GM12875 (cell line): ENCODE measurements at regions not wholly inside any gene's neighbourhood (a gene's known extent, or its start where the extent isn't known, plus 50 kb on each side); places are given as distances from the start of the nearest gene placed in this dataset.
"Not testable (repeated sequence)": the region's sequence is repeated elsewhere in the genome, so short reads cannot be mapped to it uniquely, and the experiment has no call there.

Experiments used
- H3K4me3 ChIP-seq: one replicate; pipeline ENCODE4 v1.5.1; 2011; ENCODE audit warnings: low read depth, low read length, control low read depth
- TF ChIP-seq, protein P1 (sequence below): IDR thresholded peaks from 2 replicates; pipeline ENCODE4 v1.5.1; 2011; ENCODE audit warnings: low read depth, mild to moderate bottlenecking, control low read depth, inconsistent platforms, low read length, moderate library complexity, borderline replicate concordance; ENCODE audit not compliant: insufficient read depth

GRCh38 chr4:138334346-138335016, 92.3 kb upstream of the SLC7A11 start:
- H3K4me3 ChIP-seq, result no peak overlapping the region
- TF ChIP-seq, protein P1, sequence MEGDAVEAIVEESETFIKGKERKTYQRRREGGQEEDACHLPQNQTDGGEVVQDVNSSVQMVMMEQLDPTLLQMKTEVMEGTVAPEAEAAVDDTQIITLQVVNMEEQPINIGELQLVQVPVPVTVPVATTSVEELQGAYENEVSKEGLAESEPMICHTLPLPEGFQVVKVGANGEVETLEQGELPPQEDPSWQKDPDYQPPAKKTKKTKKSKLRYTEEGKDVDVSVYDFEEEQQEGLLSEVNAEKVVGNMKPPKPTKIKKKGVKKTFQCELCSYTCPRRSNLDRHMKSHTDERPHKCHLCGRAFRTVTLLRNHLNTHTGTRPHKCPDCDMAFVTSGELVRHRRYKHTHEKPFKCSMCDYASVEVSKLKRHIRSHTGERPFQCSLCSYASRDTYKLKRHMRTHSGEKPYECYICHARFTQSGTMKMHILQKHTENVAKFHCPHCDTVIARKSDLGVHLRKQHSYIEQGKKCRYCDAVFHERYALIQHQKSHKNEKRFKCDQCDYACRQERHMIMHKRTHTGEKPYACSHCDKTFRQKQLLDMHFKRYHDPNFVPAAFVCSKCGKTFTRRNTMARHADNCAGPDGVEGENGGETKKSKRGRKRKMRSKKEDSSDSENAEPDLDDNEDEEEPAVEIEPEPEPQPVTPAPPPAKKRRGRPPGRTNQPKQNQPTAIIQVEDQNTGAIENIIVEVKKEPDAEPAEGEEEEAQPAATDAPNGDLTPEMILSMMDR, result no peak

GRCh38 chr4:138332415-138332814, 90.3 kb upstream of the SLC7A11 start:
- H3K4me3 ChIP-seq, result not testable (repeated sequence)

DNA sequence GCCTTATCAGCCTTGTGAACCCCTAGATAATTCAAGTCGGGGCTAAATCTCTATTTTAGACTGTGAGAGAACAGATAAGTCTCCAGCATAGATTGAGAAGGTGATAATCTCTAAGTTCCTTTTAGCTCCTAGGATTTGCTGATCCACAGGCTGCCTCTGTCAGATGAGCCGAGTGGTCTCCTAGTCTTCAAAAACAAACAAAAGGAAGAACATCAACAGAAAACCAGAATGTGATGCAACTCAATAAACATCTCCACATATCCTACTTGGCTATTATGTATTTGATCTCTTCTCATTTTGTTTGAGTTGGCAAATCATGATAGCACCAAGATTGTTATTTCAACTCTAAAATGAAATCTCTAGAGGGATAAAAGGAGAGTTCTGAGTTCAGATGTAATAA, 88.4 kb upstream of the SLC7A11 start:
- H3K4me3 ChIP-seq, result no peak overlapping the region
- TF ChIP-seq, protein P1, result no peak

- TF ChIP-seq, protein P1, result no peak
- H3K4me3 ChIP-seq, result no peak overlapping the region
Observed at GRCh38 chr4:138329506-138330070, 87.4 kb upstream of the SLC7A11 start.

DNA sequence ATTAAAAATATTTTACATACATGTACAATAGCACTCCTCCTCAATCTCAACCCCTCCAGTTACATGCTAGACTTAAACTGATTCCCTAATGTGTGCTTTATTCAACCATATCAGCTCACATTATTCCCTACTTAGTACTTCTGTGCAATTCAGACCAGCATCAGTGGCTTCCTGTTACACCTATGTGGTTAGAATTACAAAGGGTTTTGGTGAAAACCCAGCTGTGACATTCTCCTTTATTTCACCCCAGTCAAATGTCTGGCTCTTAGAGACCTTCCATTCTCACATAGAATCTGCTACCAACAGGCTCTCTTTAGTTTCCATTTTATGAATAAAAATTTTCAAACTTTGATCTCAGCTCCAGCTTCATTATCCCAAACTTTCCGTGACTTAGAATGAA, 85.2 kb upstream of the SLC7A11 start:
- H3K4me3 ChIP-seq, result no peak overlapping the region
- TF ChIP-seq, protein P1, result no peak

DNA sequence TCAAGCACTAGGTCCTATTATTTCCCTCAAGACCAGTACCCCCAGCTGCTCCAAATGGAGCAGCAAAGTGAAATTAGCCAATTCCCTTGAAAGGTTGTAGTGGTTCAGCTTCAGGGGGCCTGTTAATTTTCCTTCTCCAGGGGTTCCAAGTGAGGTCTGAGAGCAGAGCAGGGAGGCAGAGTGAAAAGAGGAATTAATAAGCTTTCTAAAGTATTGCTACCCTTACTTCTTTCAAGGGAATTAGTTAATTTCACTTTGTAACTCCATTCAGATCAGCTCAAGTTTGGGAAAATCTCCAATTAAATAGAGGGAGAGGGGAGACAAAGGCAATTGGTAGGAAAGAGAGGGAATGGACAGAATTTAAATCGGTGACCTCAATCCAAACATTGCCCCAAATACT, 78.7 kb upstream of the SLC7A11 start:
- no peak overlapping the region for H3K4me3 ChIP-seq
- TF ChIP-seq, protein P1, result no peak

- TF ChIP-seq, protein P1, result no peak
- H3K4me3 ChIP-seq, result no peak overlapping the region
Observed at GRCh38 chr4:138320030-138320429, 77.9 kb upstream of the SLC7A11 start.

DNA sequence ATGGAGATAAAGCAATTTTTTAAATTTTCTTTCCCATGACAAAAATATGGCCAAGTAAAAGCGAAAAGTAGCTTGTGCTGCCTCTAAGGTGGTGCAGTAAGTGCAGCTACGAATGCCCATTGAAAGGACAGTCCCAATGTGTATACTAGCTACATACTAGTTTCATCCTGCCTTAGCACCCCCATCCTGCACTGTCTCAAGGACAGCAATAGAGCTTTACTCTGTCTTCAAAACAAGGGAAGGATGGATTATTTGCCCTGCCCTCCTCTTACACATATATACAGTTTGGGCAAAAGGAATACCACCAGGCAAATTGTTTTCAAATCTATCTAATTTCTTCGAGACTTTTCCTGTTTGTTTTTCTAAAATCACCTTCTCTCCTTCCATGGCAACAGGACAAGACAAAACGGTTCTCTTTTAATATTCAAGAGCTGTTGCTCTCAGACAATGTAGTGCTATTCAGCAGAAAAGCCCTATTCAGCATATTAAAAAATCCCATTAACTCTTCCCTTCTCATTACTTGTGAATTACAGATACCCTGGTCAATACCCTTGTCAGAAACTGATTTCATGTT, 75.1 kb upstream of the SLC7A11 start:
- H3K4me3 ChIP-seq, result no peak overlapping the region
- TF ChIP-seq, protein P1, result no peak
